SKM-1 (cell line): ENCODE measurements at regions not wholly inside any gene's neighbourhood (a gene's known extent, or its start where the extent isn't known, plus 50 kb on each side); places are given as distances from the start of the nearest gene placed in this dataset.

Experiments
- DNase-seq: peaks from one replicate; lab custom pipeline; 2025; ENCODE audit not compliant: unreplicated experiment; lab: John Stamatoyannopoulos, UW

- DNase-seq, result no peak
Measured at GRCh38 chr2:6685447-6685846, 180.3 kb downstream of the CMPK2 start.

GRCh38 chr2:6692056-6692455 lies 173.7 kb downstream of the CMPK2 start:
- DNase-seq, result no peak

GRCh38 chr2:6692819-6693218 lies 172.9 kb downstream of the CMPK2 start:
- DNase-seq, result no peak

GRCh38 chr2:6694555-6694954 lies 171.2 kb downstream of the CMPK2 start:
- DNase-seq, result no peak

GRCh38 chr2:6700335-6700734 lies 165.4 kb downstream of the CMPK2 start:
- no peak for DNase-seq

- DNase-seq, result no peak
Measured at GRCh38 chr2:6704077-6704476, 161.6 kb downstream of the CMPK2 start.

- DNase-seq, result no peak
Measured at GRCh38 chr2:6721395-6721794, 144.3 kb downstream of the CMPK2 start.

GRCh38 chr2:6722574-6722973 lies 143.1 kb downstream of the CMPK2 start:
- no peak for DNase-seq

GRCh38 chr2:6723865-6724604 lies 141.7 kb downstream of the CMPK2 start:
- DNase-seq, result no peak

- no peak for DNase-seq
Measured at GRCh38 chr2:6724605-6725140, 141.0 kb downstream of the CMPK2 start.

GRCh38 chr2:6728156-6728555 lies 137.6 kb downstream of the CMPK2 start:
- DNase-seq, result no peak

- DNase-seq, result no peak
Measured at GRCh38 chr2:6730003-6730402, 135.7 kb downstream of the CMPK2 start.

GRCh38 chr2:6730649-6731532 lies 134.8 kb downstream of the CMPK2 start:
- DNase-seq, result no peak

GRCh38 chr2:6739547-6739946 lies 126.2 kb downstream of the CMPK2 start:
- DNase-seq, result no peak

- no peak for DNase-seq
Measured at GRCh38 chr2:6741229-6741628, 124.5 kb downstream of the CMPK2 start.

- DNase-seq, result no peak
Measured at GRCh38 chr2:6744038-6744437, 121.7 kb downstream of the CMPK2 start.

GRCh38 chr2:6747433-6747832 lies 118.3 kb downstream of the CMPK2 start:
- DNase-seq, result no peak

- DNase-seq, result no peak
Measured at GRCh38 chr2:6748406-6749067, 117.2 kb downstream of the CMPK2 start.

GRCh38 chr2:6749962-6750361 lies 115.7 kb downstream of the CMPK2 start:
- DNase-seq, result no peak

- DNase-seq, result no peak
Measured at GRCh38 chr2:6750411-6751158, 115.1 kb downstream of the CMPK2 start.

GRCh38 chr2:6754419-6754818 lies 111.3 kb downstream of the CMPK2 start:
- DNase-seq, result no peak
